HG03575 (cell line): ENCODE measurements at regions not wholly inside any gene's neighbourhood (a gene's known extent, or its start where the extent isn't known, plus 50 kb on each side); places are given as distances from the start of the nearest gene placed in this dataset.
"Not testable (repeated sequence)": the region's sequence is repeated elsewhere in the genome, so short reads cannot be mapped to it uniquely, and the experiment has no call there.

Source experiments
- ATAC-seq: cut with Tn5 transposase; IDR thresholded peaks from one replicate; pipeline ENCODE4 v1.9.1; 2021; ENCODE audit not compliant: unreplicated experiment, insufficient number of reproducible peaks, low FRiP score; ENCODE audit errors: extremely low read depth

DNA sequence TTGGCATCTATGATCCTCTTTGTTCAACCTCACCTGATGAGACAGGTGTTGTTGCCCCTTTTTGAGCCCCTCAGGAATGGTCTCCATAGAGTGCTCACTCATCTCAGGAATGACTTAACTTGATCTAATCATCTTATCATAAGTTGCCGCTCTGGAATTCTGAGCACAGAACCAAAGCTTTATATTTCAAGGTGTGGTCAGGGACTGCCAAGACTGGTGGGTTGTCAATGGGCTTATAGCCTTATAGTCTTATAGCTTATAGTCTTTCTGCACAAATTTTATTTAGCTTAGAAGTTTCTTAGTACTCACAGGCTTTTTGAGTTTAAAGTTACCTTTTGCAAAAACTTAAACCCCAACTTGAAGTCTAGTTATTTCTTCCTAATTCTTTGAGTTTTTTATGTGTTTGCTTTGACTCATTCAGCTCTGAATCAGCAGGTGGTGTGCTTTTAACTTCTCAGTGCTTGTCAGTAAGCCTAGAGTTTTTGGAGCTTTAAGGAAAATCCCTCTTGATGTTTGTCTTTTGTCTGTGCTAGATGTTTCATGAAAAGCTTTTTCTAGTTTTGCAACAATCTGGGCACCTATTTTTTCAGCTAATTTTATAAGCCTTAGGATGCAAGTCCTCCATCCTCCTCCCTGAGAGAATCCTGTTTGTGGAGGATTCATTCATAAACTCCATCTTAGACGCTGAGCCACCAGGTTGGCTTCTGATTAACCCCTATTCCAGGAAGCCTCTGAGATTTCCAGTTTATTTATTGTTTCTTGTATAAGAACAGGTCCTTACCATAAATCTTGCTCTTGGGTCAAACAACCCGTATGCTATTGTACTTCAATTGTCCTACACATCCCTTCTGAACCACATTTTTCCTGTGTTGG, 72.3 kb upstream of the SSTR4 start:
- ATAC-seq, result no peak

DNA sequence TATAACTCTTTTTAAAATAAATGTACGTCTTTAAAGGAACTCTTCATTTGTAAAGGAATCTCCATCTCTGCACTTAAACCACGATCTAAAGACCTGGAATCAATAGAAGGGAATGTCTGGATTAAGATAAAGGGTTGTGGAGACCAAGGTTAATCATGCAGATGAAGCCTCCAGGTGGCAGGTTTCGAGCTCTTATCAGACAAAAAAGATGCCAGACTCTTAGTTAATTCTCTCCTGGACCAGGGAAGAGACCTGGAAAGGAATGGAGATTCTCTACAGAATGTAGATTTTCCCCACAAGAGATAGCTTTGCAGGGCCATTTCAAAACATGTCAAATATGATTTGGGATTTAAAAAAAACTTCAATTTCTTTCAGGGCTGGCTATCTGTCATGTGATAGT, 71.5 kb upstream of the SSTR4 start:
- no peak for ATAC-seq

DNA sequence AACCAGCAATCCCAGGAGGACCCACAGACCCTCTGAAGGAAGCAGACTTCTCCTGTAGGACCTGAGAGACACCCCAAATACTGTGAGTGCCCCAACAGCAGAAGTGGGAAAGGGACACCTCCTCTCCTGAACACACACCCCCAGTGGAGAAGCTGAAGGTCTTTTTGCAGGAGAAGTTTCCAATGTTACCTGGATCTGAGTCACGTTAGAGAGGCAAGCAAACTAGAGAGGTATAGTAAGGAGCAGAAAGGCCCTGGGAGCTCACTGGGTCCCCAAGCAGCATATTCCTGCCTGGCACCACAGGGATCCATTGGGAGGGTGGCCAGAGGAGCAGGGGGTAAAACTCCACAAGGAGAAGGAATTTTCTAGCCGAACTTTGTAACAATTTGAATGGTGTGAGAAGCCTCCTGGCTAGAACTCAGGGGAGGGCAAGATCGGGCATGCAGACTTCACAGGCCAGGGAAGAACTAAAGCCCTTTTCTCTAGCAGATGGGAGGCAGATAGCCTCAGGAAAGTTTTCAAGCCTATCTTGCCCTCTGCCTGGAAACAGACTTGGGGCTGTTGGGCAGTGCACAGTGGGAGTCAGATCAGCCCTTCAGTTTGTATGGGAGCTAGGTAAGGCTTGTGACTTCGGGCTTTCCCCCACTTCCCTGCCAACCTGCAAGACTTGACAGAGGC, 68.2 kb upstream of the SSTR4 start:
- ATAC-seq, result no peak

DNA sequence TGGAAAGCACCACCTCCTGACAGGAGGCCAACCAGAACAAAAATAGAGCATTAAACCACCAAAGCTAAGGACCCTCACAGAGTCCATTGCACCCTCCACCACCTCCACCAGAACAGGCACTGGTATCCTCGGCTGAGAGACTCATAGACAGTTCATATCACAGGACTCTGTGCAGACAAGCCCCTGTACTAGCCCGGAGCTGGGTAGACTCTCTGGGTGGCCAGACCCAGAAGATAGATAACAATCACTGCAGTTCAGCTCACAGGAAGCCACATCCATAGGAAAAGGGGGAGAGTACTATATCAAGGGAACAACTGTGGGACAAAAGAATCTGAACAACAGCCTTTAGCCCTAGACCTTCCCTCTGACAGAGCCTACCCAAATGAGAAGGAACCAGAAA, 67.4 kb upstream of the SSTR4 start:
- ATAC-seq, result not testable (repeated sequence)

DNA sequence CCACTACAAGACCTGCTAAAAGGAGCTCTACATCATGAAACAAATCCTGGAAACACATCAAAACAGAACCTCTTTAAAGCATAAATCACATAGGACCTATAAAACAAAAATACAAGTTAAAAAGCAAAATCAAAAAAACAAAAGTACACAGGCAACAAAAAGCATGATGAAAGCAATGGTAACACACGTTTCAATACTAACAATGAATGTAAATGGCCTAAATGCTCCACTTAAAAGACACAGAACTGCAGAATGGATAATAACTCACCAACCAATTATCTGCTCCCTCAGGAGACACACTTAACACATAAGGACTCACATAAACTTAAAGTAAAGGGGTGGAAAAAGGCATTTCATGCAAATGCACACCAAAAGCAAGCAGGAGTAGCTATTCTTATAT, 66.1 kb upstream of the SSTR4 start:
- not testable (repeated sequence) for ATAC-seq

DNA sequence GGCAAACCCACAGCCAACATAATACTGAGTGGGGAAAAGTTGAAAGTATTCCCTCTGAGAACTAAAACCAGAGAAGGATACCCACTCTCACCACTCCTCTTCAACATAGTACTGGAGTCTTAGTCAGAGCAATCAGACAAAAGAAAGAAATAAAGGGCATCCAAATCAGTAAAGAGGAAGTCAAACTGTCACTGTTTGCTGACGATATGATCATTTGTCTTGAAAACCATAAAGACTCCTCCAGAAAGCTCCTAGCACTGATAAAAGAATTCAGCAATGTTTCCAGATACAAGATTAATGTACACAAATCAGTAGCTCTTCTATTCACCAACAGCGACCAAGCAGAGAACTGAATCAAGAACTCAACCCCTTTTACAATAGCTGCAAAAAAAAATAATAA, 64.0 kb upstream of the SSTR4 start:
- not testable (repeated sequence) for ATAC-seq

DNA sequence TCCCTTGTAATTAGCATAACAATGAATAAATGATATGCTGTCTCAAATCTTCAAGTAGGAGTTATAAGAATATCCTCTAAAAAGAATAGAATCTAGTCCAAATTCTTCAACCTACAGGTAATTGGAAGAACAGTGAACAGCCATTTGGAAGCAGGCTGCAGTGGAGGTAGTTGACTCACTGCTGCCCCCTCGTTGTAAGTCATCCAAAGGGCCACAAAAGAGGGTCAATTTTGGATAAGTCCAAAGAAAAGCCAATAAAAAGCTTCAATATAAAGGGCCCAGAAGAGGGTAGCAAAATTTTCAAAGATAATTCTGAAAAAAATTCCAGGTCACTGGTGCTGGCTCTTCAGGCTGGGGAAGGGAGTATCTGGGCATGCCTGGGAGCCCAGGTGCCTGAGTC, 60.8 kb upstream of the SSTR4 start:
- ATAC-seq, result no peak

DNA sequence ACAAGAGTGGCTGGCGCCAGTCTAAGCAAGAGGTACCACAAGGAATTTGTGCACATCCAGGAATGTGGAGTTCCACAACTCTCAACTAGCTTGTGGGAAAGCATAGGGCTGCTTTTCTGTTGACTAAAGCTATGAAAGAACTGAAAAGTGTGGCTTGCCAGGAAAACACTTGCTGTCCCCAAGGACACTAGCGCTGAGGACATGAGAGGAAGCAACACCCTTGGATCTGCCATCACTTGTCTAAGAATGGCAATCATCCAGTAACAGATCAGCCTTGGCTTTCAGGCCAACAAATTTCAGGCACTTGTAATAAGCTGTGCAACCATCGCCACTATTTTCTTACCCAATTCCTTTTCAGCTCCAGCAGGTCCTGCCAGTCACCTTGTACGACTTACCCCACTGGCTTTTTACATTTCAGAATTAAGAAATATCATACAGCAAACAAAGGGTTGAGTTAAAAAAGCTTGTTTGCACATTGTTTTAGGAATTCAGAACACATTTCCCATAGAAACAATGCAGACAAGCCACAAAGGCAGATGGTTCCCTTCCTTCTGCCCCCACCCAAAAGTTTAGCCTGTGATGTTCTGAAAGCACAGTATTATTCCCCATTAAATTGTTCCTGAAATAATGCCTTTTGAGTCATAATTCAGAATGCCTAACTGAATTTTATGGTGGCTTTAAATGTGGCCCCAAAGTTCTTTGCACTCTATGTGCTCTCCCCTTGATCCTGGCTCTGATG, 57.9 kb upstream of the SSTR4 start:
- ATAC-seq, result no peak

DNA sequence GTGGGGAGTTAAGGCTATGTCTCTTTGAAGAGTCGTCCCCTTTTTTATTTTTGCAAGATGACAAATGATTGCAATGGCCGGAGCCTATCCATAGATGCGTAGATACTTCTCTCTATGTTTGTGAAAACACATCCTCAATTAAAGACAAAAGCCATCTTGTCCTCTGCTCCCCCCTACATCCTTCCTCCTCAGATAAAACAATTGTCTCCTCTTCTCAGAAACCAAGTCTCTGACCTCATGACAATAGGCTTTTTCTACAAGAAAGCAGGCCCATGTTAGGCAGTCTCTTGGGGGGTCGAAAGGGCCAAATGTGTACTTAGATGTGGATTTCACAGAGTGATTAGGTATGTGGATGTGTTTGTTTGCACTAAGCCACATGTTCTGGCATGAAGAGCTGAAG, 51.1 kb upstream of the SSTR4 start:
- ATAC-seq, result no peak

DNA sequence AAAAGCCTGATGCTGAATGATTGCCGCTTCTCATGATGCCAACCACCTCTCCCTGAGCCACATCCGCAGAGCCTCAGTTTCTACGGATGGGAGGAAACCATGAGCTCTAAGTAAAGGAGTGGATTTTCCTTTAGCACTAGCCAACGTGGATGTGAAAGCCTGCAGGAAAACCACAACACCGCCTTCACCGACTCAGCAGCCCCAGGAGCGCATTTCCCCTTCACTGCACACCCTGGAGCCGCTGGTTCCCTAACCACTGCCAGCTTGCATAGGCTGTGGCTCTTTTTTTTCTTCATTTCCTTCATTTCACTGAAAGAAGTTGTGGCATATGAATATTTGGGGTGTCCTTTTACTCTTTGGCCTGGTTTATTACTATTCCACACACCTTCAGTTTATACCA, 50.5 kb upstream of the SSTR4 start:
- ATAC-seq, result no peak

DNA sequence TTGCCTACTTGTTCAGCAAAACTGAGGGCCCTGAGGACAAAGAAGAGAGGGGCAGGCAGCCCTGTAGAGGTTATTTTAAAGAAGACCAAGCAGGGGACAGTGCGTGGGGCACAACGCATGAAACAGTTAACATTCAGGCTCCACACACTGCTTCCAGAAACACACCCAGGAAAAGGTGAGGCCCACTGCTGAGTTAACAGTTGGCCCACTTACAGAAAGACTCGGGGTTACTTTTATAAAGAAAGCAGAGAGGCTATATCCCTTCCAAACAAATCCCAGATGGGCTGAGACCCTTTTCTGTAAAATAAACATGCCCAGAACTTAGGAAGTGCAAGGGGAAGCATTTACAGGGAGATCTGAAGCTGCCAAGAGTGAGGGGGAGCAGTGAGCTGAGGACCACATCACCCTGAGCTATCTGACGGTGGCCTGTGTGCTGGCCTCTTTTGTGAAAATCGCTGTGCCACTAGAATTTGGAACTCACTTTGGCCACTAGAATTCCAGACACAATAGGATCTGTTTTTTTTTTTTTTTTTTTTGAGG, 49.8 kb upstream of the SSTR4 start:
- no peak for ATAC-seq
